Panc1 (cell line): ENCODE measurements at regions not wholly inside any gene's neighbourhood (a gene's known extent, or its start where the extent isn't known, plus 50 kb on each side); places are given as distances from the start of the nearest gene placed in this dataset.

Source experiments
- ATAC-seq: fragments of 200-7000 bp; cut with Tn5 transposase; 2 replicates; pipeline ENCODE4 v1.9.1; 2020; ENCODE audit warnings: mild to moderate bottlenecking, moderate library complexity
- BruUV-seq: library from RNA; stranded (reverse); fragments of 400-500 nt; replicated peaks from 2 replicates; lab custom pipeline; 2021; lab: Mats Ljungman, UMichigan
- CTCF ChIA-PET: fragments of 300-600 bp; sonication (Branson Sonifier 250); formaldehyde crosslinking; loops from one replicate; lab custom pipeline; 2022; ENCODE audit warnings: antibody characterized with exemption; lab: Charles Lee
- POLR2A ChIA-PET: fragments of 300-600 bp; sonication (Branson Sonifier 250); formaldehyde crosslinking; loops from one replicate; lab custom pipeline; 2022; ENCODE audit warnings: antibody characterized with exemption; lab: Charles Lee
- DNase-seq: peaks from one replicate; pipeline ENCODE4 v3.0.0-alpha.2; 2010; ENCODE audit warnings: low read depth, low spot score
- H3K27ac ChIP-seq: 2 replicates; pipeline ENCODE4 v1.5.1; 2011; ENCODE audit warnings: mild to moderate bottlenecking, low read length, inconsistent platforms
- H3K27me3 ChIP-seq: fragments of 200-500 bp; sonication (Bioruptor generic); 2 replicates; pipeline ENCODE4 v1.6.0; 2014; ENCODE audit warnings: low read length, inconsistent platforms; ENCODE audit not compliant: control insufficient read depth, insufficient read depth
- H3K36me3 ChIP-seq: fragments of 200-500 bp; sonication (Bioruptor generic); 2 replicates; pipeline ENCODE4 v1.5.1; 2014; ENCODE audit warnings: inconsistent platforms, mild to moderate bottlenecking, low read length, moderate library complexity; ENCODE audit not compliant: control insufficient read depth, insufficient read depth
- H3K4me1 ChIP-seq: 2 replicates; pipeline ENCODE4 v1.5.1; 2011; ENCODE audit warnings: inconsistent platforms, mild to moderate bottlenecking, low read length, moderate library complexity; ENCODE audit not compliant: control insufficient read depth, insufficient read depth
- H3K4me3 ChIP-seq, 2 experiments: 2 replicates each; pipeline ENCODE4 v1.5.1; 2011 to 2012; ENCODE audit warnings: low read depth in 2 of 2, low read length in 2 of 2, mild to moderate bottlenecking in 2 of 2, inconsistent platforms in 1 of 2, moderate library complexity in 1 of 2
- H3K9me3 ChIP-seq: fragments of 200-500 bp; sonication (Bioruptor generic); 2 replicates; pipeline ENCODE4 v1.5.1; 2014; ENCODE audit warnings: low read depth, mild to moderate bottlenecking, inconsistent platforms, low read length, moderate library complexity; ENCODE audit not compliant: control insufficient read depth, insufficient read depth
- POLR2AphosphoS5 ChIP-seq: IDR thresholded peaks from 2 replicates; pipeline ENCODE4 v1.6.1; 2012; ENCODE audit warnings: mild to moderate bottlenecking, low read depth, low read length, moderate library complexity
- REST ChIP-seq, 2 experiments: IDR thresholded peaks; 2 replicates each; pipeline ENCODE4 v1.6.1; 2011 to 2012; ENCODE audit warnings: low read depth in 2 of 2, control low read depth in 1 of 2, low read length in 1 of 2, mild to moderate bottlenecking in 1 of 2, moderate library complexity in 1 of 2; ENCODE audit not compliant: insufficient read depth in 1 of 2
- SIN3A ChIP-seq: IDR thresholded peaks from 2 replicates; pipeline ENCODE4 v1.6.1; 2012; ENCODE audit warnings: low read depth, mild to moderate bottlenecking, low read length, moderate library complexity, borderline replicate concordance; ENCODE audit not compliant: insufficient read depth
- TCF7L2 ChIP-seq: IDR thresholded peaks from 2 replicates; pipeline ENCODE4 v1.6.1; 2011; ENCODE audit warnings: mild to moderate bottlenecking, low read depth, low read length, inconsistent platforms
- in situ Hi-C: cut with HindIII; loops from 2 replicates; pipeline ENCODE4 v1.10.0; 2016; ENCODE audit warnings: low sequenced_read_pairs, low pct_unique_long_range_greater_than_20kb
- intact Hi-C: fragments of 100-400 bp; cut with micrococcal nuclease; formaldehyde crosslinking; loops from one replicate; pipeline ENCODE4 v1.10.0; 2022; ENCODE audit not compliant: unreplicated experiment
- TF ChIP-seq, protein P1 (sequence below): fragments of 450-650 bp; IDR thresholded peaks from 2 replicates; pipeline ENCODE4 v1.5.1; 2017; ENCODE audit warnings: mild to moderate bottlenecking

- POLR2A ChIA-PET: no interaction called here
- no peak for ATAC-seq
- TF ChIP-seq SIN3A: no peak
- no peak for TF ChIP-seq REST (IDR thresholded peaks at IDR 0.05; ENCODE audit: insufficient read depth in 1 of 2, low read depth in 2 of 2, low read length in 1 of 2)
- no peak for TF ChIP-seq TCF7L2
- no peak for TF ChIP-seq POLR2AphosphoS5
- TF ChIP-seq, protein P1, sequence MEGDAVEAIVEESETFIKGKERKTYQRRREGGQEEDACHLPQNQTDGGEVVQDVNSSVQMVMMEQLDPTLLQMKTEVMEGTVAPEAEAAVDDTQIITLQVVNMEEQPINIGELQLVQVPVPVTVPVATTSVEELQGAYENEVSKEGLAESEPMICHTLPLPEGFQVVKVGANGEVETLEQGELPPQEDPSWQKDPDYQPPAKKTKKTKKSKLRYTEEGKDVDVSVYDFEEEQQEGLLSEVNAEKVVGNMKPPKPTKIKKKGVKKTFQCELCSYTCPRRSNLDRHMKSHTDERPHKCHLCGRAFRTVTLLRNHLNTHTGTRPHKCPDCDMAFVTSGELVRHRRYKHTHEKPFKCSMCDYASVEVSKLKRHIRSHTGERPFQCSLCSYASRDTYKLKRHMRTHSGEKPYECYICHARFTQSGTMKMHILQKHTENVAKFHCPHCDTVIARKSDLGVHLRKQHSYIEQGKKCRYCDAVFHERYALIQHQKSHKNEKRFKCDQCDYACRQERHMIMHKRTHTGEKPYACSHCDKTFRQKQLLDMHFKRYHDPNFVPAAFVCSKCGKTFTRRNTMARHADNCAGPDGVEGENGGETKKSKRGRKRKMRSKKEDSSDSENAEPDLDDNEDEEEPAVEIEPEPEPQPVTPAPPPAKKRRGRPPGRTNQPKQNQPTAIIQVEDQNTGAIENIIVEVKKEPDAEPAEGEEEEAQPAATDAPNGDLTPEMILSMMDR: no peak
- BruUV-seq: no TSS peak
- CTCF ChIA-PET: no interaction called here
- H3K27ac ChIP-seq: no peak overlapping the region
- in situ Hi-C loops: no loop called here
- no peak for DNase-seq
- no peaks in the 10 kb centered on the region for H3K36me3 ChIP-seq
- intact Hi-C loops: no loop called here
- H3K4me1 ChIP-seq: no peaks in the 10 kb centered on the region
- peaks cover 7% of the 10 kb centered on the region; the same call in 1 of the 2 replicates for H3K9me3 ChIP-seq
- H3K4me3 ChIP-seq: no peak overlapping the region
- no peaks in the 10 kb centered on the region for H3K27me3 ChIP-seq
Observed at GRCh38 chr15:70303981-70304380, 206.3 kb upstream of the TLE3 start.

- no peak overlapping the region for H3K27ac ChIP-seq
- no peak overlapping the region for H3K4me3 ChIP-seq
- BruUV-seq: no TSS peak
- no peak for TF ChIP-seq REST (IDR thresholded peaks at IDR 0.05; ENCODE audit: insufficient read depth in 1 of 2, low read depth in 2 of 2, low read length in 1 of 2)
- TF ChIP-seq SIN3A: no peak
- TF ChIP-seq POLR2AphosphoS5: no peak
- no peak for TF ChIP-seq TCF7L2
- TF ChIP-seq, protein P1: no peak
- CTCF ChIA-PET: no interaction called here
- H3K9me3 ChIP-seq: peaks cover 7% of the 10 kb centered on the region; the same call in 1 of the 2 replicates
- DNase-seq (no peak), ATAC-seq (no peak)
- no peaks in the 10 kb centered on the region for H3K27me3 ChIP-seq
- in situ Hi-C loops (no loop called here), intact Hi-C loops (no loop called here)
- H3K4me1 ChIP-seq: no peaks in the 10 kb centered on the region
- POLR2A ChIA-PET: no interaction called here
- H3K36me3 ChIP-seq: no peaks in the 10 kb centered on the region
Observed at GRCh38 chr15:70302360-70302759, 204.6 kb upstream of the TLE3 start.
